IPS-20b (cell line): ENCODE measurements at regions not wholly inside any gene's neighbourhood (a gene's known extent, or its start where the extent isn't known, plus 50 kb on each side); places are given as distances from the start of the nearest gene placed in this dataset.

Source experiments
- H3K27ac ChIP-seq: one replicate; pipeline ENCODE4 v1.5.1; 2013; ENCODE audit warnings: low read length
- H3K27me3 ChIP-seq: 2 replicates; pipeline ENCODE4 v1.6.1; 2013; ENCODE audit warnings: mild to moderate bottlenecking, low read length, inconsistent platforms; ENCODE audit not compliant: insufficient read depth
- H3K36me3 ChIP-seq: 2 replicates; pipeline ENCODE4 v1.6.1; 2013; ENCODE audit warnings: low read depth, mild to moderate bottlenecking, inconsistent platforms, low read length, moderate library complexity; ENCODE audit not compliant: insufficient read depth
- H3K4me1 ChIP-seq: 2 replicates; pipeline ENCODE4 v1.6.1; 2013; ENCODE audit warnings: mild to moderate bottlenecking, control low read depth, inconsistent platforms, low read length, moderate library complexity; ENCODE audit not compliant: insufficient read depth
- H3K4me3 ChIP-seq: 2 replicates; pipeline ENCODE4 v1.5.1; 2013; ENCODE audit warnings: mild to moderate bottlenecking, low read length, inconsistent platforms
- H3K9ac ChIP-seq: 2 replicates; pipeline ENCODE4 v1.6.1; 2013; ENCODE audit warnings: low read depth, mild to moderate bottlenecking, inconsistent platforms, low read length, moderate library complexity
- H3K9me3 ChIP-seq: 2 replicates; pipeline ENCODE4 v1.6.1; 2013; ENCODE audit warnings: mild to moderate bottlenecking, low read depth, low read length, inconsistent platforms; ENCODE audit not compliant: insufficient read depth

- Histone ChIP-seq H3K27ac (no peak overlapping the region), H3K4me3 (no peak overlapping the region), H3K4me1 (no peaks in the 10 kb centered on the region), H3K9ac (no peak overlapping the region), H3K9me3 (no peaks in the 10 kb centered on the region), H3K36me3 (no peaks in the 10 kb centered on the region), H3K27me3 (no peaks in the 10 kb centered on the region)
Observed at GRCh38 chr13:75214846-75215245, 267.1 kb downstream of the TBC1D4 start.

GRCh38 chr13:75202981-75203380, 279.0 kb downstream of the TBC1D4 start:
- Histone ChIP-seq H3K36me3 (no peaks in the 10 kb centered on the region), H3K27me3 (no peaks in the 10 kb centered on the region), H3K4me3 (no peak overlapping the region), H3K27ac (no peak overlapping the region), H3K9me3 (peaks cover 18% of the 10 kb centered on the region), H3K4me1 (no peaks in the 10 kb centered on the region), H3K9ac (no peak overlapping the region)

- Histone ChIP-seq H3K27ac (no peak overlapping the region), H3K27me3 (no peaks in the 10 kb centered on the region), H3K36me3 (no peaks in the 10 kb centered on the region), H3K4me3 (no peak overlapping the region), H3K9ac (no peak overlapping the region), H3K9me3 (no peaks in the 10 kb centered on the region), H3K4me1 (peaks cover 7% of the 10 kb centered on the region; the same call in 1 of the 2 replicates)
Observed at GRCh38 chr13:75197803-75198202, 284.2 kb downstream of the TBC1D4 start.

GRCh38 chr13:75196147-75196837, 285.7 kb downstream of the TBC1D4 start:
- H3K4me3 ChIP-seq, result no peak overlapping the region
- H3K36me3 ChIP-seq, result no peaks in the 10 kb centered on the region
- no peaks in the 10 kb centered on the region for H3K9me3 ChIP-seq
- H3K4me1 ChIP-seq, result peaks cover 7% of the 10 kb centered on the region; the same call in 1 of the 2 replicates
- H3K9ac ChIP-seq, result no peak overlapping the region
- H3K27ac ChIP-seq, result no peak overlapping the region
- no peaks in the 10 kb centered on the region for H3K27me3 ChIP-seq

GRCh38 chr13:75195495-75196146, 286.3 kb downstream of the TBC1D4 start:
- H3K27ac ChIP-seq, result no peak overlapping the region
- no peaks in the 10 kb centered on the region for H3K9me3 ChIP-seq
- H3K9ac ChIP-seq, result no peak overlapping the region
- H3K4me3 ChIP-seq, result no peak overlapping the region
- H3K27me3 ChIP-seq, result no peaks in the 10 kb centered on the region
- H3K4me1 ChIP-seq, result peaks cover 7% of the 10 kb centered on the region; the same call in 1 of the 2 replicates
- no peaks in the 10 kb centered on the region for H3K36me3 ChIP-seq

- H3K9ac ChIP-seq, result no peak overlapping the region
- H3K27ac ChIP-seq, result no peak overlapping the region
- no peaks in the 10 kb centered on the region for H3K9me3 ChIP-seq
- no peaks in the 10 kb centered on the region for H3K27me3 ChIP-seq
- no peaks in the 10 kb centered on the region for H3K36me3 ChIP-seq
- no peak overlapping the region for H3K4me3 ChIP-seq
- H3K4me1 ChIP-seq, result peaks cover 7% of the 10 kb centered on the region; the same call in 1 of the 2 replicates
Observed at GRCh38 chr13:75194717-75195462, 287.1 kb downstream of the TBC1D4 start.

GRCh38 chr13:75186379-75186778, 295.6 kb downstream of the TBC1D4 start:
- no peaks in the 10 kb centered on the region for H3K4me1 ChIP-seq
- no peak overlapping the region for H3K9ac ChIP-seq
- H3K36me3 ChIP-seq, result no peaks in the 10 kb centered on the region
- no peaks in the 10 kb centered on the region for H3K27me3 ChIP-seq
- no peak overlapping the region for H3K27ac ChIP-seq
- peaks cover 5% of the 10 kb centered on the region for H3K9me3 ChIP-seq
- no peak overlapping the region for H3K4me3 ChIP-seq

GRCh38 chr13:75181906-75182305, 300.1 kb downstream of the TBC1D4 start:
- no peaks in the 10 kb centered on the region for H3K27me3 ChIP-seq
- no peak overlapping the region for H3K4me3 ChIP-seq
- H3K4me1 ChIP-seq, result no peaks in the 10 kb centered on the region
- H3K9me3 ChIP-seq, result peaks cover 5% of the 10 kb centered on the region
- no peak overlapping the region for H3K27ac ChIP-seq
- H3K9ac ChIP-seq, result no peak overlapping the region
- H3K36me3 ChIP-seq, result no peaks in the 10 kb centered on the region

- no peaks in the 10 kb centered on the region for H3K27me3 ChIP-seq
- H3K9me3 ChIP-seq, result peaks cover 5% of the 10 kb centered on the region
- H3K9ac ChIP-seq, result no peak overlapping the region
- no peaks in the 10 kb centered on the region for H3K4me1 ChIP-seq
- no peak overlapping the region for H3K4me3 ChIP-seq
- H3K27ac ChIP-seq, result no peak overlapping the region
- H3K36me3 ChIP-seq, result no peaks in the 10 kb centered on the region
Observed at GRCh38 chr13:75180805-75181455, 301.0 kb downstream of the TBC1D4 start.

GRCh38 chr13:75178436-75178835, 303.5 kb downstream of the TBC1D4 start:
- Histone ChIP-seq H3K4me1 (no peaks in the 10 kb centered on the region), H3K27ac (no peak overlapping the region), H3K9ac (no peak overlapping the region), H3K4me3 (no peak overlapping the region), H3K36me3 (no peaks in the 10 kb centered on the region), H3K27me3 (no peaks in the 10 kb centered on the region), H3K9me3 (no peaks in the 10 kb centered on the region)

GRCh38 chr13:75175575-75175974, 306.4 kb downstream of the TBC1D4 start:
- H3K4me1 ChIP-seq, result no peaks in the 10 kb centered on the region
- no peaks in the 10 kb centered on the region for H3K27me3 ChIP-seq
- H3K4me3 ChIP-seq, result no peak overlapping the region
- H3K9me3 ChIP-seq, result no peaks in the 10 kb centered on the region
- H3K9ac ChIP-seq, result no peak overlapping the region
- H3K27ac ChIP-seq, result no peak overlapping the region
- H3K36me3 ChIP-seq, result no peaks in the 10 kb centered on the region
